Esophagus muscularis mucosa (tissue), 3 donors: ENCODE measurements at regions not wholly inside any gene's neighbourhood (a gene's known extent, or its start where the extent isn't known, plus 50 kb on each side); places are given as distances from the start of the nearest gene placed in this dataset.

Source experiments
- CTCF ChIP-seq, 3 experiments: fragments of 200-600 bp in 2 of 3; fragments of 450-650 bp in 1 of 3; sonication (generic) in 2 of 3; IDR thresholded peaks; one replicate each; pipeline ENCODE4 v1.5.1; 2017 to 2019; ENCODE audit warnings: antibody characterized with exemption in 3 of 3, mild to moderate bottlenecking in 2 of 3, moderate library complexity in 1 of 3
- EP300 ChIP-seq: sonication (generic); formaldehyde crosslinking; IDR thresholded peaks from one replicate; pipeline ENCODE4 v1.6.1; 2017; ENCODE audit warnings: antibody characterized with exemption

DNA sequence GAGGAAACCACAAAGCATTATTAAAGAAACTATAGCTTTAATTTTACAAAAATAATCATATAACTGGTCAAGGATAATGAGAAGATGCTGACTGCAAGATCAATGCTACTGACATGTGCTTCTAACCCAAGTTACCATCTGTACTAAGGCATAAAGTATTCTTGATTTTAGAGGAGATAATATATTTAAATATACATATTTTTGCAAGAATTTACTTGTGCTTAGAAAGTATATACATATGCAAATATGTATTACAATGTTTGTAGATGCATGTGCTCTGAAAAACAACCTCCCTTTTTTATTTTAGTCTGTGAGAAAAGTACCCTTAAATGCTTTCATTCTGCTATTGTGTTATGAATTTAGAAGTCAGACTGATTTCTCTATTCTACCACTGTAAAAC is 740.7 kb upstream of the SLIT2 start:
- TF ChIP-seq CTCF (IDR thresholded peaks at IDR 0.05) (no peak), EP300 (no peak)
